Liver (tissue), 3 donors: ENCODE measurements at regions not wholly inside any gene's neighbourhood (a gene's known extent, or its start where the extent isn't known, plus 50 kb on each side); places are given as distances from the start of the nearest gene placed in this dataset.

ENCODE experiments used
- CTCF ChIP-seq: fragments of 150-350 bp; IDR thresholded peaks from 2 replicates; pipeline ENCODE4 v1.5.1; 2017; ENCODE audit warnings: improper control_type of control experiment, low read depth, low read length; ENCODE audit not compliant: missing input control
- EGR1 ChIP-seq, 2 donors: IDR thresholded peaks; 2 replicates each; pipeline ENCODE4 v1.6.1; 2016 to 2018; ENCODE audit warnings: antibody characterized with exemption in 2 of 2, low read depth in 2 of 2
- FOXA1 ChIP-seq: IDR thresholded peaks from 2 replicates; pipeline ENCODE4 v1.6.1; 2016; ENCODE audit warnings: antibody characterized with exemption
- GABPA ChIP-seq, 2 donors: IDR thresholded peaks in 1 of 2; conservative IDR thresholded peaks in 1 of 2; 2 replicates each; pipeline ENCODE4 v1.6.1; 2016; ENCODE audit warnings: antibody characterized with exemption in 2 of 2, mild to moderate bottlenecking in 1 of 2, moderate library complexity in 1 of 2
- JUND ChIP-seq, 2 donors: IDR thresholded peaks; 2 replicates each; pipeline ENCODE4 v1.6.1; 2016; ENCODE audit warnings: antibody characterized with exemption in 2 of 2
- MAX ChIP-seq: IDR thresholded peaks from 2 replicates; pipeline ENCODE4 v1.6.1; 2016; ENCODE audit warnings: antibody characterized with exemption
- NR2F2 ChIP-seq: IDR thresholded peaks from 2 replicates; pipeline ENCODE4 v1.6.1; 2016; ENCODE audit warnings: antibody characterized with exemption
- RAD21 ChIP-seq, 2 donors: IDR thresholded peaks; 2 replicates each; pipeline ENCODE4 v1.6.1; 2016; ENCODE audit warnings: antibody characterized with exemption in 2 of 2, mild to moderate bottlenecking in 2 of 2
- REST ChIP-seq: IDR thresholded peaks from 2 replicates; pipeline ENCODE4 v1.6.1; 2016; ENCODE audit warnings: antibody characterized with exemption, mild to moderate bottlenecking
- SP1 ChIP-seq: IDR thresholded peaks from 2 replicates; pipeline ENCODE4 v1.6.1; 2018; ENCODE audit warnings: antibody characterized with exemption, mild to moderate bottlenecking
- TAF1 ChIP-seq: conservative IDR thresholded peaks from 2 replicates; pipeline ENCODE4 v1.6.1; 2016; ENCODE audit warnings: antibody characterized with exemption, mild to moderate bottlenecking
- YY1 ChIP-seq: IDR thresholded peaks from 2 replicates; pipeline ENCODE4 v1.6.1; 2016; ENCODE audit warnings: antibody characterized with exemption, mild to moderate bottlenecking
- TF ChIP-seq, protein P1 (sequence below): IDR thresholded peaks from 2 replicates; pipeline ENCODE4 v1.6.1; 2016; ENCODE audit warnings: antibody characterized with exemption
- TF ChIP-seq, protein P2 (sequence below): IDR thresholded peaks from 2 replicates; pipeline ENCODE4 v1.6.1; 2016; ENCODE audit warnings: antibody characterized with exemption
- donor health status: healthy.
- donor health status: healthy.

GRCh38 chr2:192696857-192697256, 502.1 kb upstream of the TMEFF2 start:
- TF ChIP-seq CTCF (no peak), EGR1 (IDR thresholded peaks at IDR 0.05; ENCODE audit: low read depth in 2 of 2) (no peak), NR2F2 (no peak), RAD21 (IDR thresholded peaks at IDR 0.05) (no peak), TAF1 (no peak), FOXA1 (no peak), MAX (no peak), SP1 (no peak), YY1 (no peak), REST (no peak), JUND (IDR thresholded peaks at IDR 0.05) (no peak), GABPA (IDR thresholded peaks at IDR 0.05 in 1 of 2, conservative IDR thresholded peaks at IDR 0.05 in 1 of 2) (no peak)
- TF ChIP-seq, protein P1, sequence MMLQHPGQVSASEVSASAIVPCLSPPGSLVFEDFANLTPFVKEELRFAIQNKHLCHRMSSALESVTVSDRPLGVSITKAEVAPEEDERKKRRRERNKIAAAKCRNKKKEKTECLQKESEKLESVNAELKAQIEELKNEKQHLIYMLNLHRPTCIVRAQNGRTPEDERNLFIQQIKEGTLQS: no peak
- TF ChIP-seq, protein P2, sequence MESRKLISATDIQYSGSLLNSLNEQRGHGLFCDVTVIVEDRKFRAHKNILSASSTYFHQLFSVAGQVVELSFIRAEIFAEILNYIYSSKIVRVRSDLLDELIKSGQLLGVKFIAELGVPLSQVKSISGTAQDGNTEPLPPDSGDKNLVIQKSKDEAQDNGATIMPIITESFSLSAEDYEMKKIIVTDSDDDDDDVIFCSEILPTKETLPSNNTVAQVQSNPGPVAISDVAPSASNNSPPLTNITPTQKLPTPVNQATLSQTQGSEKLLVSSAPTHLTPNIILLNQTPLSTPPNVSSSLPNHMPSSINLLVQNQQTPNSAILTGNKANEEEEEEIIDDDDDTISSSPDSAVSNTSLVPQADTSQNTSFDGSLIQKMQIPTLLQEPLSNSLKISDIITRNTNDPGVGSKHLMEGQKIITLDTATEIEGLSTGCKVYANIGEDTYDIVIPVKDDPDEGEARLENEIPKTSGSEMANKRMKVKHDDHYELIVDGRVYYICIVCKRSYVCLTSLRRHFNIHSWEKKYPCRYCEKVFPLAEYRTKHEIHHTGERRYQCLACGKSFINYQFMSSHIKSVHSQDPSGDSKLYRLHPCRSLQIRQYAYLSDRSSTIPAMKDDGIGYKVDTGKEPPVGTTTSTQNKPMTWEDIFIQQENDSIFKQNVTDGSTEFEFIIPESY: no peak
